ENCODE measurements at regions not wholly inside any gene's neighbourhood (a gene's known extent, or its start where the extent isn't known, plus 50 kb on each side); places are given as distances from the start of the nearest gene placed in this dataset.

DNA sequence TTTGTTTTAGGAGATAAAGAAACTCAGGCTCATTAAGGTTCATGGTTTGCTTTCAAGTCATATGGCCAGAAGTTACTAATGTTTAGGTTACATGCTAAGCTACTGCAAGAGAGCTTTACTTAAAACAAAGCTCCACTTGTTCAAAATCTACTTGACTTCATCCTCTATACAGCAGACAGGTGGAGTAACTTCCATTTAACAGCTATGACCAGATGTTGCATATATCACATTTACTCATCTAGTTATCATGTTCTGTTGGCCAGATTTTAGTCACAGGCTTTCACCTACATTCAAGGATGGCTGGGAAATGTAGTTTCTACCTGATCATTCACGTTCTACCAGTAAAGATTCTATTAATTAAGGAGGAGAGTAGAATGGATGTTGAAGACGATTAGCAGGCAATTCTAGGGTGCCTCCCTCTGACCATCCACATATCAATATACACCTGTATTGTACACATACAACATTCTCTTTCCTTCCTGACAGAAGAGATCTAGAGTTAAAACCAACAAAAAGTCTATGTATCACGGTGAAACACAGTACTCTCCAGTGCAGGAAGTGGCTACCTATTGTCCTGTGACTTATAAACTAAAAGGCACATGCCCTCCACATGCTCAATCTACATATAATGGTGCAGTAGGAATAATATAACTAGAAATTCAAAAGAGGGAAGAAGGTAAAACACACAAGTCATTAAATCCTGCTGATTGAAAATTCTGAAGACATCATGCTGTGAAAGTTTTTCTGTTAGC lies 488.0 kb downstream of the MDFIC start (continued):
- TF ChIP-seq, protein P1, sequence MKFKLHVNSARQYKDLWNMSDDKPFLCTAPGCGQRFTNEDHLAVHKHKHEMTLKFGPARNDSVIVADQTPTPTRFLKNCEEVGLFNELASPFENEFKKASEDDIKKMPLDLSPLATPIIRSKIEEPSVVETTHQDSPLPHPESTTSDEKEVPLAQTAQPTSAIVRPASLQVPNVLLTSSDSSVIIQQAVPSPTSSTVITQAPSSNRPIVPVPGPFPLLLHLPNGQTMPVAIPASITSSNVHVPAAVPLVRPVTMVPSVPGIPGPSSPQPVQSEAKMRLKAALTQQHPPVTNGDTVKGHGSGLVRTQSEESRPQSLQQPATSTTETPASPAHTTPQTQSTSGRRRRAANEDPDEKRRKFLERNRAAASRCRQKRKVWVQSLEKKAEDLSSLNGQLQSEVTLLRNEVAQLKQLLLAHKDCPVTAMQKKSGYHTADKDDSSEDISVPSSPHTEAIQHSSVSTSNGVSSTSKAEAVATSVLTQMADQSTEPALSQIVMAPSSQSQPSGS (CRISPR knock-in tag; IDR thresholded peaks at IDR 0.05): no peak
- no peak for TF ChIP-seq MTF1 (CRISPR knock-in tag; IDR thresholded peaks at IDR 0.05; ENCODE audit: borderline replicate concordance)
- no peak for TF ChIP-seq SIRT6 (IDR thresholded peaks at IDR 0.05; ENCODE audit: low read depth, low read length)
- TF ChIP-seq HNRNPUL1 (IDR thresholded peaks at IDR 0.05; ENCODE audit: low read length): no peak
- no peak for TF ChIP-seq THAP7 (CRISPR knock-in tag; IDR thresholded peaks at IDR 0.05)
- no peak for TF ChIP-seq ZFP1 (CRISPR knock-in tag; IDR thresholded peaks at IDR 0.05)

DNA sequence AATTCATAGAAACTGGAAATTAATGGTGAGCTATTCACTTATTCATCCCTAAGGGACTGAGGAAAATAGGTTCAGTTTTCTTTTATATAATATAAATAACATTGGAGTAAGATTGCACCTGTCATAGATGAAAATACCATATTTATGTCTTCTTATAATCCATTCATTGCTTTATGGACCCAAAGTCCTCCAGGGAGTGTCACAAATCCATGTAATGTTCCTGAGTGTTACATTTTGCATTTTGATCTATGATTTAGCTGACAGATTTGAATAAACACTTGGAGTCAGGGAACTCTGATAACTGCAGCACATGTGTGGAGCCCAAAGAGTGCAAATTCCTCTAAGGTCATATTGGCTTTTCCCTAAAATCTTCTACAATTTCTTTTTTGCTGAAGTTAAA lies 484.3 kb downstream of the MDFIC start:
- BruUV-seq (replicated peaks): no TSS peak
- intact Hi-C loops (cut with micrococcal nuclease): no loop called here
- ChIA-PET CTCF (ENCODE audit: low intra/inter-chr PET ratio) (no interaction called here), POLR2A (no interaction called here)
- TF ChIP-seq ZNF778 (CRISPR knock-in tag; IDR thresholded peaks at IDR 0.05): no peak
- TF ChIP-seq, protein P2, sequence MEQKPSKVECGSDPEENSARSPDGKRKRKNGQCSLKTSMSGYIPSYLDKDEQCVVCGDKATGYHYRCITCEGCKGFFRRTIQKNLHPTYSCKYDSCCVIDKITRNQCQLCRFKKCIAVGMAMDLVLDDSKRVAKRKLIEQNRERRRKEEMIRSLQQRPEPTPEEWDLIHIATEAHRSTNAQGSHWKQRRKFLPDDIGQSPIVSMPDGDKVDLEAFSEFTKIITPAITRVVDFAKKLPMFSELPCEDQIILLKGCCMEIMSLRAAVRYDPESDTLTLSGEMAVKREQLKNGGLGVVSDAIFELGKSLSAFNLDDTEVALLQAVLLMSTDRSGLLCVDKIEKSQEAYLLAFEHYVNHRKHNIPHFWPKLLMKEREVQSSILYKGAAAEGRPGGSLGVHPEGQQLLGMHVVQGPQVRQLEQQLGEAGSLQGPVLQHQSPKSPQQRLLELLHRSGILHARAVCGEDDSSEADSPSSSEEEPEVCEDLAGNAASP (IDR thresholded peaks at IDR 0.05): no peak
- TF ChIP-seq NCOR1 (IDR thresholded peaks at IDR 0.05): no peak
- TF ChIP-seq ZFX (CRISPR knock-in tag; IDR thresholded peaks at IDR 0.05): no peak
- TF ChIP-seq RBM15 (IDR thresholded peaks at IDR 0.05; ENCODE audit: insufficient read depth, low read length): no peak
- no peak for TF ChIP-seq NFIC (IDR thresholded peaks at IDR 0.05)
- no peak for TF ChIP-seq ZNF79 (CRISPR knock-in tag; IDR thresholded peaks at IDR 0.05; ENCODE audit: low read depth)
- TF ChIP-seq ZNF699 (CRISPR knock-in tag; IDR thresholded peaks at IDR 0.05; ENCODE audit: insufficient replicate concordance): no peak
- TF ChIP-seq NCOA6 (IDR thresholded peaks at IDR 0.05): no peak
- H3K4me3 ChIP-seq: no peak overlapping the region
- no peak overlapping the region for H3K9ac ChIP-seq (ENCODE audit: insufficient read depth in 1 of 2, low read depth in 2 of 2, low read length in 2 of 2)
- in situ Hi-C loops (cut with MboI): no loop called here
- H2AFZ ChIP-seq (ENCODE audit: low read depth, low read length): no peak overlapping the region
- no peaks in the 10 kb centered on the region for H3K79me2 ChIP-seq (ENCODE audit: control insufficient read depth, insufficient read depth, low read length)
- H3K4me2 ChIP-seq (ENCODE audit: insufficient read depth, low read length): no peak overlapping the region
- H3K27ac ChIP-seq (ENCODE audit: extremely low read depth, low read depth, low read length): no peak overlapping the region
- H3K36me3 ChIP-seq (ENCODE audit: control insufficient read depth, insufficient read depth, low read length): no peaks in the 10 kb centered on the region
- H3K4me1 ChIP-seq (replicated peaks in 1 of 2; ENCODE audit: control insufficient read depth in 2 of 2, insufficient read depth in 2 of 2, low read length in 2 of 2): no peaks in the 10 kb centered on the region
- FAIRE-seq (no peak), DNase-seq (ENCODE audit: extremely low read depth in 1 of 4, low spot score in 3 of 4) (no peak), ATAC-seq (no peak)
- H3K9me3 ChIP-seq (replicated peaks; ENCODE audit: control insufficient read depth, insufficient read depth, low read depth, low read length): no peaks in the 10 kb centered on the region
- no peaks in the 10 kb centered on the region for H3K27me3 ChIP-seq (ENCODE audit: control insufficient read depth in 2 of 2, insufficient read depth in 2 of 2, low read length in 2 of 2)
- H4K20me1 ChIP-seq (replicated peaks; ENCODE audit: control insufficient read depth, insufficient read depth, low read length): no peaks in the 10 kb centered on the region
- no peaks in the 10 kb centered on the region for H3K9me1 ChIP-seq (ENCODE audit: control insufficient read depth, insufficient read depth, low read length)
